SU-DHL-6 (cell line): ENCODE measurements at regions not wholly inside any gene's neighbourhood (a gene's known extent, or its start where the extent isn't known, plus 50 kb on each side); places are given as distances from the start of the nearest gene placed in this dataset.

Experiments
- H2AFZ ChIP-seq: fragments of 200-600 bp; sonication (generic); 2 replicates; pipeline ENCODE4 v1.6.1; 2014; ENCODE audit warnings: low read depth, mild to moderate bottlenecking, moderate library complexity, mixed read lengths, antibody characterized with exemption, low read length; ENCODE audit not compliant: severe bottlenecking
- H3F3A ChIP-seq: fragments of 200-600 bp; shearing (Covaris generic); 2 replicates; pipeline ENCODE4 v1.6.0; 2016; ENCODE audit warnings: antibody characterized with exemption, mild to moderate bottlenecking; ENCODE audit not compliant: insufficient read depth
- H3K27ac ChIP-seq: fragments of 200-600 bp; sonication (generic); 2 replicates; pipeline ENCODE4 v1.5.1; 2016; ENCODE audit warnings: low read depth, mild to moderate bottlenecking, low read length, moderate library complexity, mixed read lengths
- H3K27me3 ChIP-seq: fragments of 200-600 bp; sonication (generic), shearing (Covaris generic); 2 replicates; pipeline ENCODE4 v1.6.0; 2014; ENCODE audit warnings: mild to moderate bottlenecking, low read length
- H3K36me3 ChIP-seq: fragments of 200-600 bp; sonication (generic); 2 replicates; pipeline ENCODE4 v1.6.1; 2014; ENCODE audit warnings: mild to moderate bottlenecking, low read length, mixed read lengths
- H3K4me2 ChIP-seq: fragments of 300-600, 200-600 bp; shearing (Covaris generic), sonication (generic); 2 replicates; pipeline ENCODE4 v1.6.0; 2014; ENCODE audit warnings: low read length, low read depth, mild to moderate bottlenecking; ENCODE audit not compliant: poor library complexity, severe bottlenecking
- H3K4me3 ChIP-seq: fragments of 200-600 bp; sonication (generic); 2 replicates; pipeline ENCODE4 v1.5.1; 2014; ENCODE audit warnings: antibody characterized with exemption, low read length, mild to moderate bottlenecking, mixed read lengths; ENCODE audit not compliant: insufficient read depth, poor library complexity, severe bottlenecking
- H3K79me2 ChIP-seq: fragments of 200-600 bp; sonication (generic); 2 replicates; pipeline ENCODE4 v1.6.1; 2014; ENCODE audit warnings: mild to moderate bottlenecking, low read length, moderate library complexity; ENCODE audit not compliant: insufficient read depth
- H3K9ac ChIP-seq: fragments of 200-600 bp; sonication (generic); 2 replicates; pipeline ENCODE4 v1.7.0; 2014; ENCODE audit warnings: mild to moderate bottlenecking, low read length
- H3K9me2 ChIP-seq: fragments of 200-600 bp; sonication (generic); replicated peaks from 2 replicates; pipeline ENCODE4 v1.6.1; 2014; ENCODE audit warnings: low read length; ENCODE audit not compliant: insufficient read depth
- H3K9me3 ChIP-seq: fragments of 200-600 bp; sonication (generic); 2 replicates; pipeline ENCODE4 v1.6.1; 2014; ENCODE audit warnings: low read length, mixed read lengths; ENCODE audit not compliant: insufficient read depth
- H4K20me1 ChIP-seq: fragments of 200-600 bp; sonication (generic); 2 replicates; pipeline ENCODE4 v1.6.1; 2014; ENCODE audit warnings: low read depth, mild to moderate bottlenecking, antibody characterized with exemption, low read length, moderate library complexity, mixed read lengths
- CTCF ChIP-seq: fragments of 200-600 bp; sonication (generic); IDR thresholded peaks from one replicate; pipeline ENCODE4 v1.5.1; 2017; ENCODE audit warnings: antibody characterized with exemption, mild to moderate bottlenecking, low read length, moderate library complexity; ENCODE audit not compliant: insufficient read depth, poor library complexity, severe bottlenecking
- EZH2phosphoT487 ChIP-seq: fragments of 200-600 bp; sonication (generic), shearing (Covaris generic); conservative IDR thresholded peaks from 2 replicates; pipeline ENCODE4 v1.6.1; 2018; ENCODE audit warnings: mild to moderate bottlenecking, antibody characterized with exemption, low read length, moderate library complexity, mixed read lengths

GRCh38 chr7:96416599-96416998 is 94.7 kb upstream of the SLC25A13 start:
- Histone ChIP-seq H3K4me3 (no peak overlapping the region), H3K9ac (no peak overlapping the region), H3K9me2 (no peaks in the 10 kb centered on the region), H3K27me3 (no peaks in the 10 kb centered on the region), H3K27ac (no peak overlapping the region), H3F3A (no peaks in the 10 kb centered on the region), H2AFZ (no peak overlapping the region), H3K36me3 (no peaks in the 10 kb centered on the region), H3K79me2 (no peaks in the 10 kb centered on the region), H3K9me3 (no peaks in the 10 kb centered on the region), H4K20me1 (no peaks in the 10 kb centered on the region), H3K4me2 (no peak overlapping the region)
- TF ChIP-seq EZH2phosphoT487 (no peak), CTCF (no peak)

GRCh38 chr7:96416116-96416515 is 94.2 kb upstream of the SLC25A13 start:
- no peaks in the 10 kb centered on the region for H3K9me2 ChIP-seq
- H3K27ac ChIP-seq: no peak overlapping the region
- no peaks in the 10 kb centered on the region for H3K9me3 ChIP-seq
- H2AFZ ChIP-seq: no peak overlapping the region
- H3K79me2 ChIP-seq: no peaks in the 10 kb centered on the region
- no peak overlapping the region for H3K9ac ChIP-seq
- H3F3A ChIP-seq: no peaks in the 10 kb centered on the region
- no peak for TF ChIP-seq EZH2phosphoT487
- no peak for TF ChIP-seq CTCF
- H4K20me1 ChIP-seq: no peaks in the 10 kb centered on the region
- no peak overlapping the region for H3K4me2 ChIP-seq
- H3K4me3 ChIP-seq: no peak overlapping the region
- H3K27me3 ChIP-seq: no peaks in the 10 kb centered on the region
- no peaks in the 10 kb centered on the region for H3K36me3 ChIP-seq

DNA sequence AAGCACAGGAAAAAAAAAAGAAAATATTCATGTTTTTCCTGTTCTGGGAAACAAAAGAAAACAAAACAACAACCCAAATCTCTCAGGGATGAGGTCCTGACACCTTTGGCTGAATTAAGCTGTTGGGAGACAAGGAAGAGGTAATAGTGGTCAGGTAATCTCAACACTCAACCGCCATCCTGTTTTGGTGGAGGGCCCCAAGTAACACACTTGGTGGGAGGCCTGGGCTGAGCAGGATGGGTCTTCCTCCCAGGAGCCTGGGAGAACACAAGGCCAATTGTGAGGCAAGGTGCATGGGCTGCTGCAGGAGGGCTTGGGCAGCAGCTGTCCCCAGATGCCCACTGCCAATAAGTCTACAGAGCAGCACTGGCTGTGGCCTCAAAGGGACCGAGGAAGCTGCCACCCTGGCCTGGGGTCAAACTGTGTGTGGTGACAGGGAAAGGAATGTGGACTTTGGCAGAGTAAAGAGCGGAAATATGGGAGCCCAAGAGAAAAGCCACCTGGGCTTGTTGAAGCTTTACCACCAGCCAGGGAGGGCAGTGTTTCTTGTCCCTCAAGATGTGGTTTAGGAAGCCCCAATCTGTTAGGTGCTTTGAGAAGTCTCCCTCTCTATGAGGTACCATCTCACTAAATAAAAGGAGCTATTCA is 93.5 kb upstream of the SLC25A13 start:
- Histone ChIP-seq H3K4me3 (no peak overlapping the region), H3K27ac (no peak overlapping the region), H4K20me1 (no peaks in the 10 kb centered on the region), H2AFZ (no peak overlapping the region), H3K79me2 (no peaks in the 10 kb centered on the region), H3K36me3 (no peaks in the 10 kb centered on the region), H3K9me3 (no peaks in the 10 kb centered on the region), H3K9ac (no peak overlapping the region), H3K9me2 (no peaks in the 10 kb centered on the region), H3K27me3 (no peaks in the 10 kb centered on the region), H3F3A (no peaks in the 10 kb centered on the region), H3K4me2 (no peak overlapping the region)
- no peak for TF ChIP-seq CTCF
- TF ChIP-seq EZH2phosphoT487: no peak

GRCh38 chr7:96414931-96415292 is 93.0 kb upstream of the SLC25A13 start:
- TF ChIP-seq EZH2phosphoT487: no peak
- TF ChIP-seq CTCF: peak; percentile 71
- no peak overlapping the region for H3K27ac ChIP-seq

More at GRCh38 chr7:96414931-96415292, 93.0 kb upstream of the SLC25A13 start:
- no peaks in the 10 kb centered on the region for H3K9me3 ChIP-seq
- H3K79me2 ChIP-seq: no peaks in the 10 kb centered on the region
- no peaks in the 10 kb centered on the region for H3K27me3 ChIP-seq
- no peak overlapping the region for H2AFZ ChIP-seq
- no peaks in the 10 kb centered on the region for H3F3A ChIP-seq
- no peaks in the 10 kb centered on the region for H4K20me1 ChIP-seq
- no peak overlapping the region for H3K4me3 ChIP-seq
- H3K36me3 ChIP-seq: no peaks in the 10 kb centered on the region
- H3K4me2 ChIP-seq: no peak overlapping the region
- no peak overlapping the region for H3K9ac ChIP-seq
- H3K9me2 ChIP-seq: no peaks in the 10 kb centered on the region
